Bronchial epithelial cell (primary cell): ENCODE measurements at regions not wholly inside any gene's neighbourhood (a gene's known extent, or its start where the extent isn't known, plus 50 kb on each side); places are given as distances from the start of the nearest gene placed in this dataset.

Experiments
- DNase-seq: peaks from one replicate; pipeline ENCODE4 v3.0.0-alpha.2; 2010; ENCODE audit warnings: low read depth
- FAIRE-seq: peaks from 2 replicates; lab custom pipeline; 2011; peaks lifted over from hg19 to GRCh38; lab: Jason Lieb, UNC
- H3K27me3 ChIP-seq: 2 replicates; pipeline ENCODE4 v1.5.1; 2011; ENCODE audit warnings: low read length; ENCODE audit not compliant: control insufficient read depth, insufficient read depth
- H3K36me3 ChIP-seq: 2 replicates; pipeline ENCODE4 v1.5.1; 2011; ENCODE audit warnings: low read length; ENCODE audit not compliant: control insufficient read depth, insufficient read depth
- H3K4me3 ChIP-seq: 2 replicates; pipeline ENCODE4 v1.5.1; 2011; ENCODE audit warnings: mild to moderate bottlenecking, low read depth, low read length, control low read depth
- CTCF ChIP-seq: IDR thresholded peaks from 2 replicates; pipeline ENCODE4 v1.5.1; 2011; ENCODE audit warnings: mild to moderate bottlenecking, moderate library complexity, low read length, control low read depth, inconsistent platforms; ENCODE audit not compliant: insufficient read depth, severe bottlenecking

- peak; percentile 48 for TF ChIP-seq CTCF
- H3K4me3 ChIP-seq, result no peak overlapping the region
- FAIRE-seq (no peak), DNase-seq (peak; percentile 46)
- no peaks in the 10 kb centered on the region for H3K27me3 ChIP-seq
- H3K36me3 ChIP-seq, result no peaks in the 10 kb centered on the region
These were observed 115.3 kb upstream of the WDR11 start for GRCh38 chr10:120735773-120736371.

GRCh38 chr10:120736377-120736776, 114.8 kb upstream of the WDR11 start:
- Histone ChIP-seq H3K4me3 (no peak overlapping the region), H3K36me3 (no peaks in the 10 kb centered on the region), H3K27me3 (no peaks in the 10 kb centered on the region)
- TF ChIP-seq CTCF, result no peak
- DNase-seq, result no peak
- FAIRE-seq, result no peak

- FAIRE-seq, result no peak
- H3K27me3 ChIP-seq, result no peaks in the 10 kb centered on the region
- no peak for TF ChIP-seq CTCF
- no peaks in the 10 kb centered on the region for H3K36me3 ChIP-seq
- H3K4me3 ChIP-seq, result no peak overlapping the region
- DNase-seq, result peak; percentile 61
These were observed 112.5 kb upstream of the WDR11 start for GRCh38 chr10:120738658-120739057.

DNA sequence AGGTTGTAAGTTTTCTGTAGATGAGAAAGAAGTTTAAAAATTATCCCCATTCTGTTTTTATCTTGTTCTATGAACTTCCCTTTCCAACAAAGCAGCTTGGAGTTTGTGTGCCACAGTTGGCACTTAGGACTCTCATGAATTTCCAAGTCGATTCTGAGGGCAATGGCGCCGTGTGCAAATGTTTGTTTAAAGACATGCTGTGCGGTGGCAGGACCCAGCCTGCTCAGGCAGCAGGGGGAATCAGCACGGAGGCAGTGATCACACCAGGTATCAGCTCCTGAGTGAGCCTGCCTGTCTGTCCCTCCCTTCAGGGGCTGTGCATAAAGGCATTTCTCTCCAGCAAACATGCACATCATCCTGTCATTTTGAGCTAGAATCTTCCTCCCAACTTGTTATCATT, 109.8 kb upstream of the WDR11 start:
- DNase-seq, result peak; percentile 71
- Histone ChIP-seq H3K4me3 (no peak overlapping the region), H3K27me3 (no peaks in the 10 kb centered on the region), H3K36me3 (no peaks in the 10 kb centered on the region)
- TF ChIP-seq CTCF, result no peak
- FAIRE-seq, result no peak

- no peak for FAIRE-seq
- TF ChIP-seq CTCF, result no peak
These were observed 108.8 kb upstream of the WDR11 start for GRCh38 chr10:120742373-120742772.

GRCh38 chr10:120744040-120744439, 107.1 kb upstream of the WDR11 start:
- DNase-seq (no peak), FAIRE-seq (no peak)
- H3K36me3 ChIP-seq, result no peaks in the 10 kb centered on the region
- H3K4me3 ChIP-seq, result no peak overlapping the region
- H3K27me3 ChIP-seq, result no peaks in the 10 kb centered on the region
- TF ChIP-seq CTCF, result no peak

More at GRCh38 chr10:120742373-120742772, 108.8 kb upstream of the WDR11 start:
- H3K4me3 ChIP-seq, result no peak overlapping the region
- no peaks in the 10 kb centered on the region for H3K27me3 ChIP-seq
- H3K36me3 ChIP-seq, result no peaks in the 10 kb centered on the region
- DNase-seq, result no peak
